Testis (tissue), 2 donors: ENCODE measurements at regions not wholly inside any gene's neighbourhood (a gene's known extent, or its start where the extent isn't known, plus 50 kb on each side); places are given as distances from the start of the nearest gene placed in this dataset.

ENCODE experiments used
- CTCF ChIP-seq, 3 experiments: fragments of 450-650 bp in 2 of 3; fragments of 200-600 bp in 1 of 3; sonication (generic) in 1 of 3; IDR thresholded peaks; one replicate each; pipeline ENCODE4 v1.5.1; 2016 to 2019; ENCODE audit warnings: antibody characterized with exemption in 3 of 3, mild to moderate bottlenecking in 2 of 3, moderate library complexity in 1 of 3
- POLR2A ChIP-seq: fragments of 450-650 bp; IDR thresholded peaks from one replicate; pipeline ENCODE4 v1.6.1; 2017; ENCODE audit warnings: antibody characterized with exemption, mild to moderate bottlenecking, moderate library complexity

- TF ChIP-seq CTCF (IDR thresholded peaks at IDR 0.05) (no peak), POLR2A (no peak)
Measured at GRCh38 chr11:133618544-133618943, 86.2 kb upstream of the OPCML start.
